ENCODE measurements at regions not wholly inside any gene's neighbourhood (a gene's known extent, or its start where the extent isn't known, plus 50 kb on each side); places are given as distances from the start of the nearest gene placed in this dataset.

DNA sequence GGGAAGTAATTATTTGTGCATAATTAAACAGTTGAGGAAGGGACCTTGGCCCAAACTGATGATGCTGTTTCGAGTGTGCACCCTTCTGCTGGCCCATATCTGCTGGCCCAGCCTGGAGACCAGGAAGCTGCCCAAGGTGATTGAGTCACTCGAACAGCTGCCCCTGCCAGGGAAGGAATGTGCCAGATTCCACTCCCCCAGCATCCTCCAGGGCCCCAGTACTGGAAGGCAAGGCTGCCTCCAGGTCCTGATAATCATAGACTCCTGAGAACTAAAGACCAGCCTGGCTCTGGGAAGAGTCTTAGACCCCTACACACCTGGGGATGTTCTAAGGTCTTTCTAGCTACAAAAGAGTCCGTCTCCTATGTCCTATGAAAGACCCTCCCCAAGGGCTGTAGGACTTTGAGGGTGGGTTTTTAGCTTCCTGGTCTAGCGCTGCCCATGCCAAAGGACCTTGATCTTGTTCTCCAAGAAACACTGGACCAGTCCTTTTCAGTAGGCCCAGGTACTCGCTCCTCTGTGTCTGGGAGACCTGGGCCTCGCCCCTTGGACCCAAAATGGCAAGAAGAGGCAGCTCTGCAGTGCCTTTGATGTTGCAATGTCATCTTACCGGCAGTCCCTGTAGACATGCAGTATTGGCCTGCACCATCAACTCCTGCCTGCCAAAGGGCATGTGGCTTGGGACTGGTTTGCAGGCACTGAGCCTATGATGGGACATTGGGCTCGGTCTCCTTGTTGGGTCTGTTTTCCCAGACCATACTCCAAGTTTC is 103.2 kb upstream of the GPR26 start:
- Histone ChIP-seq H3K79me2 (ENCODE audit: control insufficient read depth, insufficient read depth, low read length) (no peaks in the 10 kb centered on the region), H3K36me3 (ENCODE audit: control insufficient read depth in 2 of 2, extremely low read depth in 1 of 2, insufficient read depth in 2 of 2, low read length in 2 of 2) (no peaks in the 10 kb centered on the region), H3K9me3 (ENCODE audit: control insufficient read depth, low read depth, low read length) (no peaks in the 10 kb centered on the region), H4K20me1 (ENCODE audit: control insufficient read depth, extremely low read depth, insufficient read depth, low read length) (no peaks in the 10 kb centered on the region), H3K4me3 (ENCODE audit: control insufficient read depth in 2 of 3, extremely low read depth in 1 of 3, insufficient read depth in 2 of 3, low read depth in 1 of 3, low read length in 3 of 3) (no peak overlapping the region), H3K9ac (ENCODE audit: control insufficient read depth, extremely low read depth, insufficient read depth, low read length) (no peak overlapping the region), H2AFZ (ENCODE audit: control insufficient read depth, low read length) (no peak overlapping the region), H3K9me1 (ENCODE audit: control insufficient read depth, extremely low read depth, insufficient read depth, low read length) (no peaks in the 10 kb centered on the region), H3K27ac (ENCODE audit: control insufficient read depth, insufficient read depth, low read length) (no peak overlapping the region), H3K4me1 (ENCODE audit: control insufficient read depth, extremely low read depth, insufficient read depth, low read length) (no peaks in the 10 kb centered on the region), H3K4me2 (ENCODE audit: control insufficient read depth, extremely low read depth, insufficient read depth, low read depth, low read length) (no peak overlapping the region), H3K27me3 (ENCODE audit: control insufficient read depth, extremely low read depth, insufficient read depth, low read length) (no peaks in the 10 kb centered on the region)
- DNase-seq (ENCODE audit: low read depth, low spot score) (no peak), FAIRE-seq (no peak)
- TF ChIP-seq EZH2 (IDR thresholded peaks at IDR 0.05; ENCODE audit: low read length) (no peak), CTCF (optimal IDR thresholded peaks at IDR 0.05 in 1 of 3, IDR thresholded peaks at IDR 0.05 in 1 of 3, conservative IDR thresholded peaks at IDR 0.05 in 1 of 3; ENCODE audit: extremely low read depth in 1 of 3, insufficient read depth in 2 of 3, low read length in 3 of 3) (no peak)
- dilution Hi-C loops (cut with MboI; ENCODE audit: extremely low pct_ligation_motif_present, low sequenced_read_pairs) = no loop called here

DNA sequence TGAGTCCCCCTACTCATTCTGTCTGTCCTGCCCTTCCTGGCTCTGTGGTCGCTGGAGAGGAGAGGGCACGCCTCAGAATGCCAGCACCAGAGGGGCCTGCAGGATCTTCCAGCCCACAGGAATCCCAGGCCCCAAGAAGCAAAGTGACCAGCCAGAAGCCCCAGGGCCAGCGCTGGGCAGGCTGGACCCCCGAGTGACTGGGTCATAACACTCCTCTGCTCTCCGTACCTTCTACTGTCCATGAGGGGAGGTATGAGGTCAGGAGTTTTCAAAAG is 102.6 kb upstream of the GPR26 start:
- Histone ChIP-seq H3K4me3 (ENCODE audit: control insufficient read depth in 2 of 3, extremely low read depth in 1 of 3, insufficient read depth in 2 of 3, low read depth in 1 of 3, low read length in 3 of 3) (no peak overlapping the region), H3K9me1 (ENCODE audit: control insufficient read depth, extremely low read depth, insufficient read depth, low read length) (no peaks in the 10 kb centered on the region), H3K4me1 (ENCODE audit: control insufficient read depth, extremely low read depth, insufficient read depth, low read length) (no peaks in the 10 kb centered on the region), H3K36me3 (ENCODE audit: control insufficient read depth in 2 of 2, extremely low read depth in 1 of 2, insufficient read depth in 2 of 2, low read length in 2 of 2) (no peaks in the 10 kb centered on the region), H3K4me2 (ENCODE audit: control insufficient read depth, extremely low read depth, insufficient read depth, low read depth, low read length) (no peak overlapping the region), H4K20me1 (ENCODE audit: control insufficient read depth, extremely low read depth, insufficient read depth, low read length) (no peaks in the 10 kb centered on the region), H2AFZ (ENCODE audit: control insufficient read depth, low read length) (no peak overlapping the region), H3K79me2 (ENCODE audit: control insufficient read depth, insufficient read depth, low read length) (no peaks in the 10 kb centered on the region), H3K9me3 (ENCODE audit: control insufficient read depth, low read depth, low read length) (no peaks in the 10 kb centered on the region), H3K27ac (ENCODE audit: control insufficient read depth, insufficient read depth, low read length) (no peak overlapping the region), H3K9ac (ENCODE audit: control insufficient read depth, extremely low read depth, insufficient read depth, low read length) (no peak overlapping the region), H3K27me3 (ENCODE audit: control insufficient read depth, extremely low read depth, insufficient read depth, low read length) (no peaks in the 10 kb centered on the region)
- DNase-seq (ENCODE audit: low read depth, low spot score) (no peak), FAIRE-seq (no peak)
- dilution Hi-C loops (cut with MboI; ENCODE audit: extremely low pct_ligation_motif_present, low sequenced_read_pairs) = no loop called here
- TF ChIP-seq CTCF (optimal IDR thresholded peaks at IDR 0.05 in 1 of 3, IDR thresholded peaks at IDR 0.05 in 1 of 3, conservative IDR thresholded peaks at IDR 0.05 in 1 of 3; ENCODE audit: extremely low read depth in 1 of 3, insufficient read depth in 2 of 3, low read length in 3 of 3) = no peak
- TF ChIP-seq EZH2 (IDR thresholded peaks at IDR 0.05; ENCODE audit: low read length) = no peak
